GM12878 (cell line): ENCODE measurements at regions not wholly inside any gene's neighbourhood (a gene's known extent, or its start where the extent isn't known, plus 50 kb on each side); places are given as distances from the start of the nearest gene placed in this dataset.

Experiments used
- ATF7 ChIP-seq: fragments of 450-650 bp; IDR thresholded peaks from 2 replicates; pipeline ENCODE4 v1.6.1; 2016; ENCODE audit warnings: low read depth, mild to moderate bottlenecking
- BCL3 ChIP-seq: IDR thresholded peaks from 2 replicates; pipeline ENCODE4 v1.6.1; 2011; ENCODE audit warnings: borderline replicate concordance, low read depth, mild to moderate bottlenecking, moderate library complexity, low read length; ENCODE audit not compliant: insufficient read depth, poor library complexity, severe bottlenecking
- BHLHE40 ChIP-seq, 2 experiments: fragments of 450-650 bp in 1 of 2; IDR thresholded peaks; 2 replicates each; pipeline ENCODE4 v1.6.1; 2011 to 2017; ENCODE audit warnings: low read depth in 2 of 2, borderline replicate concordance in 1 of 2, improper control_type of control experiment in 1 of 2, low read length in 1 of 2, mild to moderate bottlenecking in 1 of 2
- CEBPB ChIP-seq, 2 experiments: fragments of 150-350 bp in 1 of 2; IDR thresholded peaks; 2 replicates each; pipeline ENCODE4 v1.6.1; 2012 to 2014; ENCODE audit warnings: low read depth in 2 of 2, low read length in 2 of 2, borderline replicate concordance in 1 of 2, inconsistent platforms in 1 of 2
- CTCF ChIP-seq, 3 experiments: IDR thresholded peaks in 2 of 3; conservative IDR thresholded peaks in 1 of 3; 2 replicates each; pipeline ENCODE4 v1.5.1; 2011; ENCODE audit warnings: low read depth in 3 of 3, low read length in 3 of 3, mild to moderate bottlenecking in 3 of 3, control low read depth in 2 of 3, moderate library complexity in 2 of 3, inconsistent platforms in 1 of 3, mixed read lengths in 1 of 3; ENCODE audit not compliant: control insufficient read depth in 2 of 3, insufficient read depth in 1 of 3; ENCODE audit errors: extremely low read depth in 1 of 3
- CUX1 ChIP-seq: IDR thresholded peaks from 2 replicates; pipeline ENCODE4 v1.6.1; 2012; ENCODE audit warnings: improper control_type of control experiment, low read depth, low read length; ENCODE audit not compliant: insufficient replicate concordance
- PAX8 ChIP-seq: fragments of 450-650 bp; IDR thresholded peaks from 2 replicates; pipeline ENCODE4 v1.6.1; 2017; ENCODE audit warnings: mild to moderate bottlenecking, moderate library complexity
- POLR2A ChIP-seq: IDR thresholded peaks from 2 replicates; pipeline ENCODE4 v1.6.1; 2011; ENCODE audit warnings: low read depth, mild to moderate bottlenecking, low read length
- SMARCA5 ChIP-seq: fragments of 450-650 bp; IDR thresholded peaks from 2 replicates; pipeline ENCODE4 v1.6.1; 2017; ENCODE audit warnings: mild to moderate bottlenecking
- SMC3 ChIP-seq: IDR thresholded peaks from 2 replicates; pipeline ENCODE4 v1.6.1; 2011; ENCODE audit warnings: low read length, improper control_type of control experiment, borderline replicate concordance

GRCh38 chr11:31877863-31878262, 66.7 kb upstream of the PAX6 start:
- no peak for TF ChIP-seq BCL3
- no peak for TF ChIP-seq CTCF (IDR thresholded peaks at IDR 0.05 in 2 of 3, conservative IDR thresholded peaks at IDR 0.05 in 1 of 3; ENCODE audit: control insufficient read depth in 2 of 3, extremely low read depth in 1 of 3, insufficient read depth in 1 of 3, low read depth in 3 of 3, low read length in 3 of 3)
- TF ChIP-seq POLR2A = no peak
- TF ChIP-seq PAX8 = no peak
- no peak for TF ChIP-seq SMARCA5
- TF ChIP-seq ATF7 = no peak
- no peak for TF ChIP-seq CUX1
- TF ChIP-seq CEBPB (IDR thresholded peaks at IDR 0.05; ENCODE audit: borderline replicate concordance in 1 of 2, low read depth in 2 of 2, low read length in 2 of 2) = no peak
- no peak for TF ChIP-seq SMC3
- TF ChIP-seq BHLHE40 (IDR thresholded peaks at IDR 0.05; ENCODE audit: borderline replicate concordance in 1 of 2, low read depth in 2 of 2, low read length in 1 of 2) = no peak
